Heart left ventricle (tissue), 13 donors: ENCODE measurements at regions not wholly inside any gene's neighbourhood (a gene's known extent, or its start where the extent isn't known, plus 50 kb on each side); places are given as distances from the start of the nearest gene placed in this dataset.

Experiments
- CTCF ChIP-seq, 12 donors: fragments of 200-600 bp; sonication (generic) in 4 of 12; IDR thresholded peaks; one replicate each; pipeline versions ENCODE4 v1.5.0 to v1.8.0; 2018 to 2022; ENCODE audit warnings: antibody characterized with exemption in 12 of 12, mild to moderate bottlenecking in 5 of 12
- POLR2A ChIP-seq, 2 donors: fragments of 450-650 bp; IDR thresholded peaks; one replicate each; pipeline ENCODE4 v1.6.1; 2017; ENCODE audit warnings: antibody characterized with exemption in 2 of 2, mild to moderate bottlenecking in 2 of 2, moderate library complexity in 2 of 2
- donor health status: ischemic (EF 13 %, LVEDD 7.1; RV severe dilation, severe dysfunction).
- donor health status: DM: no; HTN: yes; CAD: no.
- donor health status: DM: no; HTN: no; CAD: no.
- donor health status: ischemic (EF 25% LVEDD 6.9; RV normal size, moderate dysfunction).
- donor health status: ischemic (EF 25% LVEDD 5.7; RV mildly dilated, moderate dysfunction).
- donor health status: ischemic (EF 35%, LVEDD 5.7; RV mildly dilated, moderate dysfunction).
- donor health status: nonischemic (EF 11% LVEDD 7.7; RV severe dilation, severe dysfunction).
- donor health status: DM: yes; HTN: yes; CAD: no.
- donor health status: PGD.
- donor health status: ischemic (EF 29% LVEDD 5.4; RV normal size, mild dysfunction).
- donor health status: nonischemic (EF 23%, LVEDD 6.1; RV moderate dilation, normal function).

GRCh38 chr3:194982472-194982871, 288.5 kb downstream of the XXYLT1 start:
- TF ChIP-seq CTCF (IDR thresholded peaks at IDR 0.05) (no peak), POLR2A (IDR thresholded peaks at IDR 0.05) (no peak)
